Prostate gland (tissue), 2 donors: ENCODE measurements at regions not wholly inside any gene's neighbourhood (a gene's known extent, or its start where the extent isn't known, plus 50 kb on each side); places are given as distances from the start of the nearest gene placed in this dataset.

ENCODE experiments used
- DNase-seq: peaks from one replicate; pipeline ENCODE4 v3.0.0-alpha.2; 2019; ENCODE audit warnings: low spot score
- H3K27ac ChIP-seq, 2 donors: fragments of 200-600 bp; sonication (generic); 2 replicates each; pipeline ENCODE4 v1.5.1; 2017 to 2019
- H3K27me3 ChIP-seq: fragments of 200-600 bp; sonication (generic); replicated peaks from 2 replicates; pipeline ENCODE4 v1.5.1; 2019; ENCODE audit not compliant: insufficient read depth
- H3K36me3 ChIP-seq, 2 donors: fragments of 200-600 bp; sonication (generic); 1 replicate in 1 of 2; 2 replicates in 1 of 2; pipeline versions ENCODE4 v1.5.1 to v1.8.1; 2017 to 2019
- H3K4me1 ChIP-seq: fragments of 200-600 bp; sonication (generic); replicated peaks from 2 replicates; pipeline ENCODE4 v1.5.1; 2019
- H3K4me3 ChIP-seq, 2 donors: fragments of 200-600 bp; sonication (generic); 2 replicates each; pipeline ENCODE4 v1.5.1; 2017 to 2019
- H3K9me3 ChIP-seq: fragments of 200-600 bp; sonication (generic); 2 replicates; pipeline ENCODE4 v1.5.1; 2017
- POLR2A ChIP-seq: fragments of 450-650 bp; IDR thresholded peaks from one replicate; pipeline ENCODE4 v1.6.1; 2016; ENCODE audit warnings: antibody characterized with exemption, mild to moderate bottlenecking
- POLR2AphosphoS5 ChIP-seq: sonication (generic); formaldehyde crosslinking; IDR thresholded peaks from one replicate; pipeline ENCODE4 v1.6.1; 2017; ENCODE audit warnings: antibody characterized with exemption
- WGBS: methylation state at CpG from one replicate; pipeline ENCODE4 v1.1.5; 2018; 5-methylcytosine and 5-hydroxymethylcytosine counted together
- intact Hi-C: fragments of 100-400 bp; cut with DNase I; formaldehyde crosslinking; loops from one replicate; pipeline ENCODE4 v1.14.2; 2022
- TF ChIP-seq, protein P1 (sequence below), 4 experiments: fragments of 200-600 bp in 2 of 4; fragments of 450-650 bp in 2 of 4; sonication (generic) in 2 of 4; IDR thresholded peaks; 1 replicate in 3 of 4; 2 replicates in 1 of 4; pipeline ENCODE4 v1.5.1; 2016 to 2019; ENCODE audit warnings: antibody characterized with exemption in 4 of 4, mild to moderate bottlenecking in 2 of 4, moderate library complexity in 2 of 4

GRCh38 chr4:54843106-54843505 lies 185.3 kb downstream of the KIT start:
- WGBS, result 74% methylated on average over 6 of the region's 6 CpGs

GRCh38 chr4:54842656-54843055 lies 184.9 kb downstream of the KIT start:
- no peaks in the 10 kb centered on the region for H3K4me1 ChIP-seq
- H3K4me3 ChIP-seq, result no peak overlapping the region
- H3K27me3 ChIP-seq, result no peaks in the 10 kb centered on the region
- H3K9me3 ChIP-seq, result no peaks in the 10 kb centered on the region
- WGBS, result 56% methylated on average over 5 of the region's 5 CpGs
- no peak for DNase-seq
- TF ChIP-seq POLR2AphosphoS5, result no peak
- no peak for TF ChIP-seq POLR2A
- TF ChIP-seq, protein P1, sequence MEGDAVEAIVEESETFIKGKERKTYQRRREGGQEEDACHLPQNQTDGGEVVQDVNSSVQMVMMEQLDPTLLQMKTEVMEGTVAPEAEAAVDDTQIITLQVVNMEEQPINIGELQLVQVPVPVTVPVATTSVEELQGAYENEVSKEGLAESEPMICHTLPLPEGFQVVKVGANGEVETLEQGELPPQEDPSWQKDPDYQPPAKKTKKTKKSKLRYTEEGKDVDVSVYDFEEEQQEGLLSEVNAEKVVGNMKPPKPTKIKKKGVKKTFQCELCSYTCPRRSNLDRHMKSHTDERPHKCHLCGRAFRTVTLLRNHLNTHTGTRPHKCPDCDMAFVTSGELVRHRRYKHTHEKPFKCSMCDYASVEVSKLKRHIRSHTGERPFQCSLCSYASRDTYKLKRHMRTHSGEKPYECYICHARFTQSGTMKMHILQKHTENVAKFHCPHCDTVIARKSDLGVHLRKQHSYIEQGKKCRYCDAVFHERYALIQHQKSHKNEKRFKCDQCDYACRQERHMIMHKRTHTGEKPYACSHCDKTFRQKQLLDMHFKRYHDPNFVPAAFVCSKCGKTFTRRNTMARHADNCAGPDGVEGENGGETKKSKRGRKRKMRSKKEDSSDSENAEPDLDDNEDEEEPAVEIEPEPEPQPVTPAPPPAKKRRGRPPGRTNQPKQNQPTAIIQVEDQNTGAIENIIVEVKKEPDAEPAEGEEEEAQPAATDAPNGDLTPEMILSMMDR (IDR thresholded peaks at IDR 0.05), result no peak
- intact Hi-C loops, result no loop called here
- no peak overlapping the region for H3K27ac ChIP-seq
- no peaks in the 10 kb centered on the region for H3K36me3 ChIP-seq

More at GRCh38 chr4:54843106-54843505, 185.3 kb downstream of the KIT start:
- H3K36me3 ChIP-seq, result no peaks in the 10 kb centered on the region
- intact Hi-C loops, result no loop called here
- no peak for DNase-seq
- no peak overlapping the region for H3K4me3 ChIP-seq
- H3K9me3 ChIP-seq, result no peaks in the 10 kb centered on the region
- no peaks in the 10 kb centered on the region for H3K4me1 ChIP-seq
- H3K27me3 ChIP-seq, result no peaks in the 10 kb centered on the region
- no peak overlapping the region for H3K27ac ChIP-seq
- TF ChIP-seq POLR2A (no peak), POLR2AphosphoS5 (no peak)
- TF ChIP-seq, protein P1 (IDR thresholded peaks at IDR 0.05), result no peak

DNA sequence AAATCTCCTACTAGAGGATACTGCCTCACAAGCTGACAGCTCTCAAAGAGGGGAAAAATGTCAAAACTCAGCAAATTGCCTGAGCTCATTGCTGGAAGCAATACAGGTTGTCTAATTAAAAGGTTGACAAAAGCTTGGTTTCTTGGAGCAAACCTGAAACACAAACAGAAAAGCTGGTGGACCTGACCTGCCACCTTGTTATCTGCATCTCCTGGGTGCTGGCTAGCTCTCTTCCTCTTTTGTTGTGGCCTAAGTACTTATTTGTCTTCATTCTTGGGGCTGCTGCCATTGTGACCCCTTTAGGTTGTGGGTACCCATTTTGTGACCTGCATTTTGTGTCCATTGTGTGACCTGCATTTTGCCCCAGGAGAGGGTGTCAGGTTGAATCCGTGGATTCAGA lies 184.5 kb downstream of the KIT start:
- Histone ChIP-seq H3K9me3 (no peaks in the 10 kb centered on the region), H3K4me1 (no peaks in the 10 kb centered on the region), H3K4me3 (no peak overlapping the region), H3K27ac (no peak overlapping the region), H3K36me3 (no peaks in the 10 kb centered on the region), H3K27me3 (no peaks in the 10 kb centered on the region)
- TF ChIP-seq POLR2A (no peak), POLR2AphosphoS5 (no peak)
- TF ChIP-seq, protein P1 (IDR thresholded peaks at IDR 0.05), result no peak
- 20% methylated on average over 1 of the region's 1 CpG for WGBS
- intact Hi-C loops, result no loop called here
- DNase-seq, result no peak

DNA sequence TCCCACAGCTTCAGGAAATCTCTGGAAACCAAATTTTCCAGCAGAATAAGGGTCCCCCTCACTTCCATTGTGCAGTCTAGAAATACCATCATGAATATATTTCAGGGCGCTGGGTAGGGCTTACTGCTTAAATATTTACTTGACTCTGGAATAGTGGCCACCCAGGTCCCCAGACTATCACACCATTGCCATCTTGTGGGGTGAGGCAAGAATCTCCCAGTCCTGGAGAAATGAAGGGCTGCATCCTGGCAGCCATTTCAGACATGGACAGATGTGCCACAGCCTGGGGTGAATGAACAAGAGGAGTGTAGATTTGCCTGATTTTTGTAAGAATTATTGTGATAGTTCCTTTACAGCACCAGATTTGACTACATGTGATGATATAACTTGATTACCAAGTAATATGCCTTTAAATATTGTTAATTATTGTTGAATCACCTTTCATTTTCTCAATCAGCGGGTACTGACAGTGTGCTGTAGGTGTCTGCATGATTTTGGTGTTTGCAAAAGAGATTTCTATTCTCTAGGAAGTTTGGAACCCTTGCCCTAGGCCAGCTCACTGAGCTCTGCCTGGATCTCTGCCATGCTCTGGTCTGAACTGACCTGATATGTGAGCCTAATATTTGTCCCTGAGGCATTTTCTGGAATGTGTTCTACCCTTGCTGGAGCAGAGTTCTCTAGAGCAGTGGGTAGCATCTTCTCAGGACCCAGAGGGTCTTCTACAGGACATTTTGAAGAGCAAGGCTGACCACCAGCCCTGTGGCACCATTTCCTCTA lies 183.4 kb downstream of the KIT start:
- no peak for DNase-seq
- Histone ChIP-seq H3K36me3 (no peaks in the 10 kb centered on the region), H3K4me1 (no peaks in the 10 kb centered on the region), H3K9me3 (no peaks in the 10 kb centered on the region), H3K27me3 (no peaks in the 10 kb centered on the region), H3K27ac (no peak overlapping the region), H3K4me3 (no peak overlapping the region)
- intact Hi-C loops, result no loop called here
- TF ChIP-seq POLR2AphosphoS5, result no peak
- TF ChIP-seq, protein P1 (IDR thresholded peaks at IDR 0.05), result peak in 2 of 4 experiments; percentile 14 to 24
- 86% methylated on average over 2 of the region's 2 CpGs for WGBS

- no peaks in the 10 kb centered on the region for H3K4me1 ChIP-seq
- no peaks in the 10 kb centered on the region for H3K9me3 ChIP-seq
- H3K27ac ChIP-seq, result no peak overlapping the region
- no peaks in the 10 kb centered on the region for H3K27me3 ChIP-seq
- intact Hi-C loops, result no loop called here
- H3K36me3 ChIP-seq, result no peaks in the 10 kb centered on the region
- TF ChIP-seq, protein P1 (IDR thresholded peaks at IDR 0.05), result peak in 1 of 4 experiments; percentile 3
- TF ChIP-seq POLR2AphosphoS5, result no peak
- no peak for DNase-seq
- H3K4me3 ChIP-seq, result no peak overlapping the region
- 71% methylated on average over 2 of the region's 2 CpGs for WGBS
Observed at GRCh38 chr4:54840430-54840829, 182.7 kb downstream of the KIT start.
